Esophagus muscularis mucosa (tissue), 3 donors: ENCODE measurements at regions not wholly inside any gene's neighbourhood (a gene's known extent, or its start where the extent isn't known, plus 50 kb on each side); places are given as distances from the start of the nearest gene placed in this dataset.

Source experiments
- POLR2A ChIP-seq: fragments of 450-650 bp; IDR thresholded peaks from one replicate; pipeline ENCODE4 v1.6.1; 2017; ENCODE audit warnings: antibody characterized with exemption, moderate library complexity, mild to moderate bottlenecking, low read depth
- TF ChIP-seq, protein P1 (sequence below), 3 experiments: fragments of 200-600 bp in 2 of 3; fragments of 450-650 bp in 1 of 3; sonication (generic) in 2 of 3; IDR thresholded peaks; one replicate each; pipeline ENCODE4 v1.5.1; 2017 to 2019; ENCODE audit warnings: antibody characterized with exemption in 3 of 3, mild to moderate bottlenecking in 2 of 3, moderate library complexity in 1 of 3

- TF ChIP-seq, protein P1, sequence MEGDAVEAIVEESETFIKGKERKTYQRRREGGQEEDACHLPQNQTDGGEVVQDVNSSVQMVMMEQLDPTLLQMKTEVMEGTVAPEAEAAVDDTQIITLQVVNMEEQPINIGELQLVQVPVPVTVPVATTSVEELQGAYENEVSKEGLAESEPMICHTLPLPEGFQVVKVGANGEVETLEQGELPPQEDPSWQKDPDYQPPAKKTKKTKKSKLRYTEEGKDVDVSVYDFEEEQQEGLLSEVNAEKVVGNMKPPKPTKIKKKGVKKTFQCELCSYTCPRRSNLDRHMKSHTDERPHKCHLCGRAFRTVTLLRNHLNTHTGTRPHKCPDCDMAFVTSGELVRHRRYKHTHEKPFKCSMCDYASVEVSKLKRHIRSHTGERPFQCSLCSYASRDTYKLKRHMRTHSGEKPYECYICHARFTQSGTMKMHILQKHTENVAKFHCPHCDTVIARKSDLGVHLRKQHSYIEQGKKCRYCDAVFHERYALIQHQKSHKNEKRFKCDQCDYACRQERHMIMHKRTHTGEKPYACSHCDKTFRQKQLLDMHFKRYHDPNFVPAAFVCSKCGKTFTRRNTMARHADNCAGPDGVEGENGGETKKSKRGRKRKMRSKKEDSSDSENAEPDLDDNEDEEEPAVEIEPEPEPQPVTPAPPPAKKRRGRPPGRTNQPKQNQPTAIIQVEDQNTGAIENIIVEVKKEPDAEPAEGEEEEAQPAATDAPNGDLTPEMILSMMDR (IDR thresholded peaks at IDR 0.05) = no peak
- TF ChIP-seq POLR2A = no peak
Measured at GRCh38 chr12:17950898-17951297, 139.1 kb downstream of the RERGL start.
